K562 (cell line): ENCODE measurements at regions not wholly inside any gene's neighbourhood (a gene's known extent, or its start where the extent isn't known, plus 50 kb on each side); places are given as distances from the start of the nearest gene placed in this dataset.

ENCODE experiments used
- ATAC-seq: fragments of 200-7000 bp; cut with Tn5 transposase; 3 replicates; pipeline ENCODE4 v1.9.1; 2020; ENCODE audit warnings: moderate library complexity
- BruUV-seq: library from RNA; stranded (reverse); fragments of 400-500 nt; replicated peaks from 2 replicates; lab custom pipeline; 2021; lab: Mats Ljungman, UMichigan
- CTCF ChIA-PET: fragments of 300-600 bp; formaldehyde crosslinking; extraction: SDS; loops from one replicate; lab custom pipeline; 2021; ENCODE audit warnings: low intra/inter-chr PET ratio; lab: Yijun Ruan, JAX
- POLR2A ChIA-PET: fragments of 300-600, 350-650 bp; sonication (Branson Sonifier 250); formaldehyde crosslinking; extraction: SDS; loops from one replicate; lab custom pipeline; 2021; ENCODE audit warnings: antibody characterized with exemption, inconsistent platforms; lab: Yijun Ruan, JAX
- DNase-seq, 4 experiments: peaks; one replicate each; pipeline versions ENCODE4 v3.0.0 to v3.0.0-alpha.2; 2011 to 2018; ENCODE audit warnings: low spot score in 3 of 4, mixed read lengths in 3 of 4; ENCODE audit errors: extremely low read depth in 1 of 4
- FAIRE-seq: peaks from 2 replicates; lab custom pipeline; 2011; peaks lifted over from hg19 to GRCh38; lab: Jason Lieb, UNC
- H2AFZ ChIP-seq: 2 replicates; pipeline ENCODE4 v1.6.0; 2011; ENCODE audit warnings: low read depth, low read length, control low read depth, inconsistent platforms
- H3K27ac ChIP-seq: fragments of 200-600 bp; 3 replicates; pipeline ENCODE4 v1.8.0; 2011; ENCODE audit warnings: low read depth, mild to moderate bottlenecking, control low read depth, inconsistent platforms, low read length, moderate library complexity, mixed read lengths; ENCODE audit errors: extremely low read depth
- H3K27me3 ChIP-seq, 2 experiments: fragments of 300-600 bp in 1 of 2; 2 replicates in 1 of 2; 3 replicates in 1 of 2; pipeline versions ENCODE4 v1.6.0 to v1.8.0; 2011; ENCODE audit warnings: inconsistent platforms in 2 of 2, low read length in 2 of 2, mild to moderate bottlenecking in 1 of 2, mixed read lengths in 1 of 2, moderate library complexity in 1 of 2; ENCODE audit not compliant: control insufficient read depth in 2 of 2, insufficient read depth in 2 of 2
- H3K36me3 ChIP-seq: fragments of 300-600 bp; 3 replicates; pipeline ENCODE4 v1.8.0; 2011; ENCODE audit warnings: mild to moderate bottlenecking, low read length, inconsistent platforms; ENCODE audit not compliant: control insufficient read depth, insufficient read depth
- H3K4me1 ChIP-seq, 2 experiments: fragments of 200-600 bp in 1 of 2; replicated peaks in 1 of 2; 2 replicates in 1 of 2; 3 replicates in 1 of 2; pipeline versions ENCODE4 v1.5.1 to v1.8.0; 2011; ENCODE audit warnings: inconsistent platforms in 2 of 2, low read length in 2 of 2, mild to moderate bottlenecking in 1 of 2, mixed read lengths in 1 of 2, moderate library complexity in 1 of 2; ENCODE audit not compliant: control insufficient read depth in 2 of 2, insufficient read depth in 2 of 2
- H3K4me2 ChIP-seq: 2 replicates; pipeline ENCODE4 v1.6.1; 2011; ENCODE audit warnings: low read length, control low read depth, inconsistent platforms, mixed read lengths; ENCODE audit not compliant: insufficient read depth
- H3K4me3 ChIP-seq: fragments of 200-600 bp; sonication (generic), shearing (Covaris generic); 2 replicates; pipeline ENCODE4 v1.5.1; 2016; ENCODE audit warnings: control low read depth, inconsistent platforms
- H3K79me2 ChIP-seq: fragments of 200-600 bp; 3 replicates; pipeline ENCODE4 v1.8.0; 2011; ENCODE audit warnings: low read length, inconsistent platforms; ENCODE audit not compliant: control insufficient read depth, insufficient read depth
- H3K9ac ChIP-seq, 2 experiments: 2 replicates each; pipeline versions ENCODE4 v1.6.0 to v1.6.1; 2011; ENCODE audit warnings: low read depth in 2 of 2, low read length in 2 of 2, control low read depth in 1 of 2, inconsistent platforms in 1 of 2, mild to moderate bottlenecking in 1 of 2, mixed read lengths in 1 of 2; ENCODE audit not compliant: insufficient read depth in 1 of 2
- H3K9me1 ChIP-seq: one replicate; pipeline ENCODE4 v1.6.0; 2011; ENCODE audit warnings: inconsistent platforms, mild to moderate bottlenecking, low read length, moderate library complexity; ENCODE audit not compliant: control insufficient read depth, insufficient read depth
- H3K9me3 ChIP-seq: replicated peaks from 2 replicates; pipeline ENCODE4 v1.5.1; 2011; ENCODE audit warnings: low read depth, low read length, inconsistent platforms; ENCODE audit not compliant: control insufficient read depth, insufficient read depth
- H4K20me1 ChIP-seq: replicated peaks from 2 replicates; pipeline ENCODE4 v1.6.1; 2011; ENCODE audit warnings: low read length, inconsistent platforms, mixed read lengths; ENCODE audit not compliant: control insufficient read depth, insufficient read depth
- RAD21 ChIP-seq, 2 experiments: fragments of 250-450 bp in 1 of 2; fragments of 450-650 bp in 1 of 2; sonication (Bioruptor Pico) in 1 of 2; formaldehyde crosslinking in 1 of 2; IDR thresholded peaks in 1 of 2; conservative IDR thresholded peaks in 1 of 2; 2 replicates each; pipeline versions ENCODE4 v1.4.0 to v1.8.0; 2020 to 2022; ENCODE audit warnings: mild to moderate bottlenecking in 2 of 2, moderate library complexity in 1 of 2
- STAT5B ChIP-seq: fragments of 250-450 bp; sonication (Bioruptor Pico); IDR thresholded peaks from 2 replicates; pipeline ENCODE4 v1.8.0; 2021; ENCODE audit warnings: mild to moderate bottlenecking, inconsistent platforms
- YY1 ChIP-seq, 3 experiments: IDR thresholded peaks; 2 replicates each; pipeline ENCODE4 v1.6.1; 2011; ENCODE audit warnings: low read length in 2 of 3, mild to moderate bottlenecking in 2 of 3, moderate library complexity in 2 of 3, borderline replicate concordance in 1 of 3, control low read depth in 1 of 3, low read depth in 1 of 3; ENCODE audit not compliant: insufficient read depth in 3 of 3, insufficient replicate concordance in 2 of 3, control insufficient read depth in 1 of 3, insufficient read length in 1 of 3; ENCODE audit errors: extremely low read depth in 1 of 3
- ZNF239 ChIP-seq: fragments of 250-450 bp; sonication (Bioruptor Pico); IDR thresholded peaks from 2 replicates; pipeline ENCODE4 v1.4.0; 2020; ENCODE audit warnings: mild to moderate bottlenecking
- WGBS: fragments of 100-300 bp; shearing (Covaris generic); methylation state at CpG from one replicate; pipeline ENCODE4 v1.1.6; 2016; ENCODE audit warnings: low coverage, mixed read lengths; ENCODE audit not compliant: insufficient coverage; ENCODE audit errors: missing lambda C conversion rate; 5-methylcytosine and 5-hydroxymethylcytosine counted together
- in situ Hi-C: fragments of 300-500 bp; cut with MboI; formaldehyde crosslinking; loops from 4 replicates; pipeline ENCODE4 v1.15.0; 2018; ENCODE audit warnings: inconsistent platforms, mixed read lengths
- intact Hi-C: fragments of 100-400 bp; cut with micrococcal nuclease; formaldehyde crosslinking; loops from 2 replicates; pipeline ENCODE4 v1.14.2; 2022
- TF ChIP-seq, protein P1 (sequence below): fragments of 250-450 bp; sonication (Bioruptor Pico); IDR thresholded peaks from 2 replicates; pipeline ENCODE4 v1.5.0; 2020; ENCODE audit warnings: mild to moderate bottlenecking

DNA sequence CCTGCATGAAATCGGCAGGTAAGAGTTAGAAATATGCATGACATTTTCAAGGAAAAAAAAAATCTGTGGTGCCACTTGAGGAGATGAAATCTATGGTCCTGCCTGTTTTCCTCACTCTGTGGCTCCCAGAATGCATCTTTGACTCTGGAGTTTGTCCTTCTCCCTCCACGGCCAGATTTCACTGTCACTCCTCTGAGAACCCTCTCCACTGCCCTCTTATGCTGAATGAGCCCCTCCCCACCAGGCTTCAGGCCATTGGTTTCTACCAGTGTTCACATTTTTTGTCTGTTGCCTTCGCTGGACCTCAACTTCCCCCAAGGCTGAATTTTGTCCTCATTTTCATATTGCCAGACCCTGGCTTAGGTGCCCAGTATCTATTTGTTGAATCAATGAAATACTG lies 235.0 kb downstream of the ZIC5 start:
- DNase-seq (no peak), FAIRE-seq (no peak), ATAC-seq (no peak)
- H3K27ac ChIP-seq, result no peak overlapping the region
- intact Hi-C loops, result no loop called here
- ChIA-PET POLR2A (no interaction called here), CTCF (no interaction called here)
- 0% methylated on average over 3 of the region's 3 CpGs for WGBS
- H4K20me1 ChIP-seq, result peaks cover 4% of the 10 kb centered on the region; the same call in 1 of the 2 replicates
- H3K4me3 ChIP-seq, result no peak overlapping the region
- no peak overlapping the region for H3K9ac ChIP-seq
- H3K4me2 ChIP-seq, result no peak overlapping the region
- no peak for TF ChIP-seq ZNF239
- TF ChIP-seq YY1 (IDR thresholded peaks at IDR 0.05; ENCODE audit: borderline replicate concordance in 1 of 3, control insufficient read depth in 1 of 3, extremely low read depth in 1 of 3, insufficient read depth in 3 of 3, insufficient read length in 1 of 3, insufficient replicate concordance in 2 of 3, low read depth in 1 of 3, low read length in 2 of 3), result no peak
- TF ChIP-seq, protein P1, sequence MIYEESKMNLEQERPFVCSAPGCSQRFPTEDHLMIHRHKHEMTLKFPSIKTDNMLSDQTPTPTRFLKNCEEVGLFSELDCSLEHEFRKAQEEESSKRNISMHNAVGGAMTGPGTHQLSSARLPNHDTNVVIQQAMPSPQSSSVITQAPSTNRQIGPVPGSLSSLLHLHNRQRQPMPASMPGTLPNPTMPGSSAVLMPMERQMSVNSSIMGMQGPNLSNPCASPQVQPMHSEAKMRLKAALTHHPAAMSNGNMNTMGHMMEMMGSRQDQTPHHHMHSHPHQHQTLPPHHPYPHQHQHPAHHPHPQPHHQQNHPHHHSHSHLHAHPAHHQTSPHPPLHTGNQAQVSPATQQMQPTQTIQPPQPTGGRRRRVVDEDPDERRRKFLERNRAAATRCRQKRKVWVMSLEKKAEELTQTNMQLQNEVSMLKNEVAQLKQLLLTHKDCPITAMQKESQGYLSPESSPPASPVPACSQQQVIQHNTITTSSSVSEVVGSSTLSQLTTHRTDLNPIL (CRISPR knock-in tag), result no peak
- no peak for TF ChIP-seq STAT5B (CRISPR knock-in tag)
- TF ChIP-seq RAD21 (CRISPR knock-in tag; conservative IDR thresholded peaks at IDR 0.05 in 1 of 2, IDR thresholded peaks at IDR 0.05 in 1 of 2), result no peak
- H3K27me3 ChIP-seq, result peaks cover 7 to 17% of the 10 kb centered on the region in 2 experiments; a peak in 3 of 5 replicates
- BruUV-seq, result no TSS peak
- H2AFZ ChIP-seq, result no peak overlapping the region
- no peaks in the 10 kb centered on the region for H3K9me1 ChIP-seq
- in situ Hi-C loops, result no loop called here
- no peaks in the 10 kb centered on the region for H3K4me1 ChIP-seq
- H3K36me3 ChIP-seq, result no peaks in the 10 kb centered on the region
- H3K9me3 ChIP-seq, result no peaks in the 10 kb centered on the region
- no peaks in the 10 kb centered on the region for H3K79me2 ChIP-seq
